Naive B cell (primary cell): ENCODE measurements at regions not wholly inside any gene's neighbourhood (a gene's known extent, or its start where the extent isn't known, plus 50 kb on each side); places are given as distances from the start of the nearest gene placed in this dataset.
"Not testable (repeated sequence)": the region's sequence is repeated elsewhere in the genome, so short reads cannot be mapped to it uniquely, and the experiment has no call there.

Experiments used
- ATAC-seq, 2 donors: fragments of 150-1000 bp; cut with Tn5 transposase; 2 replicates each; pipeline ENCODE4 v1.10.0; 2021; ENCODE audit warnings: low read depth in 2 of 2, mild to moderate bottlenecking in 2 of 2, moderate library complexity in 2 of 2
- DNase-seq: peaks from one replicate; pipeline ENCODE4 v3.0.0; 2022
- H3K27ac Mint-ChIP-seq, 6 donors: one replicate each; pipeline ENCODE4 v1.8.0; 2020 to 2022; ENCODE audit warnings: mild to moderate bottlenecking in 6 of 6, mixed read lengths in 6 of 6, moderate library complexity in 5 of 6, inconsistent platforms in 2 of 6
- H3K27me3 Mint-ChIP-seq, 3 donors: one replicate each; pipeline ENCODE4 v1.8.0; 2021 to 2022; ENCODE audit warnings: mixed read lengths in 3 of 3, mild to moderate bottlenecking in 1 of 3
- H3K36me3 Mint-ChIP-seq, 2 donors: one replicate each; pipeline ENCODE4 v1.8.0; 2020 to 2022; ENCODE audit warnings: mixed read lengths in 2 of 2, inconsistent platforms in 1 of 2, mild to moderate bottlenecking in 1 of 2
- H3K4me1 Mint-ChIP-seq, 3 donors: one replicate each; pipeline ENCODE4 v1.8.0; 2020 to 2022; ENCODE audit warnings: mixed read lengths in 3 of 3, inconsistent platforms in 1 of 3, mild to moderate bottlenecking in 1 of 3, moderate library complexity in 1 of 3
- H3K4me3 Mint-ChIP-seq, 8 donors: one replicate each; pipeline ENCODE4 v1.8.0; 2020 to 2022; ENCODE audit warnings: mild to moderate bottlenecking in 8 of 8, mixed read lengths in 8 of 8, moderate library complexity in 8 of 8, inconsistent platforms in 2 of 8
- H3K9me3 Mint-ChIP-seq, 7 donors: one replicate each; pipeline ENCODE4 v1.8.0; 2020 to 2022; ENCODE audit warnings: mixed read lengths in 7 of 7, mild to moderate bottlenecking in 5 of 7, inconsistent platforms in 2 of 7, moderate library complexity in 1 of 7

DNA sequence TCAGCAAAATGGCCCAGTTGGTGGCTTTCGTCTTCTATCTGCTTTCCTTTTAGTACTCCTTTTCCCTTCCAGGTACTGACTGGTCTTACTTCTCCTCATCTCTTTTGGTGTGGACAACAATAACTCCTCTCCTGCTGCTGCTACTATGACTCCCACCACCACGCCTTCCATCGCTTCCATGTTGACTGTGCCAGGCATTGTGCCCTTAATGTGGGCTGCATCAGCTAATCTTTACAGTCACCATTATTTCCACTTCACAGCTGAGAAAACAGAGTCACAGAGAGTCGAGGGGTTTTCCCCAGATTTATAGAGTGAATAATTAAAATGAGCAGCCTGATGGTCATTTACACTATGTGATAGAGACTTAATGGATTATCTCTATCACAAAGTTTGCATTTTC lies 184.9 kb upstream of the IL12B start:
- no peak for ATAC-seq
- no peaks in the 10 kb centered on the region for H3K36me3 Mint-ChIP-seq

DNA sequence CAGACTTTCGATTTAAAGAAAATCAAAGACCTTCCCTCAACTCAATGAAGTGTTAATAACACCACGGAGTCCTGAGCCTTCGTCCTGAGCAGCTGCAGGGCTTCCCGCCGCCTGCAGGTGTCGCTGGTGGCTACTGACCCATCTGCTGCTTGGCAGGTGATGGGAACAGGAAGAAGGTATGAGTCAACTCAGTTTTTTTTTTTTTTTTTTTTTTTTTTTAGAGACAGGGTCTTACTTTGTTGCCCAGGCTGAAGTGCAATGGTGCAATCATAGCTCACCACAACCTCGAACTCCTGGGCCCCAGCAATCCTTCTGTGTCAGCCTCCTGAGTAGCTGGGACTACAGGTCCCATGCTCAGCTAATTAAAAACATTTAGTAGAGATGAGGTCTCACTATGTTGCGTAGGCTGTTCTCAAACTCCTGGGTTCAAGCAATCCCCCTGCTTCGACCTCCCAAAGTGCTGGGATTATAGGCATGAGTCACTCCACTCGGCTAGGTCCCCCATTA lies 185.7 kb upstream of the IL12B start:
- Mint-ChIP-seq H3K36me3 (no peaks in the 10 kb centered on the region), H3K4me1 (peaks cover 0 to 8% (median 3%) of the 10 kb centered on the region in 3 donors), H3K4me3 (peak overlapping the region in 1 of 8 donors; percentile 30), H3K9me3 (no peaks in the 10 kb centered on the region), H3K27ac (no peak overlapping the region), H3K27me3 (peaks cover 9 to 21% (median 13%) of the 10 kb centered on the region in 3 donors)
- DNase-seq (peak; percentile 33), ATAC-seq (peak; percentile 41 to 64)

More for the DNA sequence above, 184.9 kb upstream of the IL12B start:
- H3K4me3 Mint-ChIP-seq, result no peak overlapping the region
- no peaks in the 10 kb centered on the region for H3K9me3 Mint-ChIP-seq
- peaks cover 9 to 21% (median 13%) of the 10 kb centered on the region in 3 donors for H3K27me3 Mint-ChIP-seq
- H3K27ac Mint-ChIP-seq, result no peak overlapping the region
- no peak for DNase-seq
- H3K4me1 Mint-ChIP-seq, result peaks cover 0 to 8% (median 3%) of the 10 kb centered on the region in 3 donors

DNA sequence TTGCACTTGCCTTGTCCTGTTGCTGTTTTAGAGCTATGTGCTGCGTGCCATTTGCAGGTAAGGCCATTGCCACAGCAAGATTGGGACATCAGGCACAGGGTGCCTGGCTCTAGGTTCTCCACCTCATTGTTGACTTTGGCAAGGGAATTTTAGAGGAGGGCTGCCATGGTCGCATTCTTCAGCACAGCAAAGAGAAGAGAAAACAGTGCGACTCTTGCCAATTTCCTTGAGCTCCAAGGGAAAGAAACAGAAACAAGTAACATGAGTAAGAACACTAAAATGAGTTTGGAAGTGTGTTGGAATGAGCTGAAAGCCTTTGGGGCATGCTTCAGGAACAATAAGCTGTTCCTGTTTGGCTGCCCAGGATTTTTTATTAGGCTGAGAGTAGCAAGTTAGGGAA lies 188.1 kb upstream of the IL12B start:
- no peak overlapping the region for H3K27ac Mint-ChIP-seq
- no peak for DNase-seq
- H3K4me3 Mint-ChIP-seq, result no peak overlapping the region
- no peak for ATAC-seq
- peaks cover 7 to 16% (median 8%) of the 10 kb centered on the region in 3 donors for H3K27me3 Mint-ChIP-seq
- no peaks in the 10 kb centered on the region for H3K36me3 Mint-ChIP-seq
- H3K9me3 Mint-ChIP-seq, result peaks cover 0 to 3% (median 0%) of the 10 kb centered on the region in 7 donors
- peaks cover 0 to 8% (median 3%) of the 10 kb centered on the region in 3 donors for H3K4me1 Mint-ChIP-seq

DNA sequence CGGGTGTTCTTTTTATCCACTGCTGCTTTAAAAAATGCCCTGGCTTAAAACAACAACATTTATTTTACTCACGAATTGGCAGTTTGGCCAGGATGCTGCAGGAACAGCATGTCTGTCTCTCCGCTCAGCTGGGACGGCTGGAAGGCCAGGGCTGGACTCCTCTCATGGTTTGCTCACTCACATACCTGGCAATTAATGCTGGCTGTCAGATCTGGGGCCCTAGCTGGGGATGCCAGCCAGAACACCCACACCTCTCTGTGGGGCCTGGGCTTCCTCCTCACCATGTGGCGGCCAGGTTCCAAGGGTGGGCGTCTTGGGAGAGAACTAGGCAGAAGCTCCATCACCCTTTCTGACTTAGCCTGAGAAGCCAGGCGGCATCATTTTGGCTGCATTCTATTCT lies 189.1 kb upstream of the IL12B start:
- no peak for DNase-seq
- H3K27ac Mint-ChIP-seq, result no peak overlapping the region
- peaks cover 0 to 3% (median 0%) of the 10 kb centered on the region in 7 donors for H3K9me3 Mint-ChIP-seq
- no peak for ATAC-seq
- no peak overlapping the region for H3K4me3 Mint-ChIP-seq
- H3K4me1 Mint-ChIP-seq, result peaks cover 0 to 8% (median 3%) of the 10 kb centered on the region in 3 donors
- no peaks in the 10 kb centered on the region for H3K36me3 Mint-ChIP-seq
- peaks cover 2 to 10% (median 5%) of the 10 kb centered on the region in 3 donors for H3K27me3 Mint-ChIP-seq

- no peaks in the 10 kb centered on the region for H3K36me3 Mint-ChIP-seq
- H3K27me3 Mint-ChIP-seq, result peaks cover 0 to 7% (median 4%) of the 10 kb centered on the region in 3 donors
- H3K9me3 Mint-ChIP-seq, result peaks cover 0 to 3% (median 0%) of the 10 kb centered on the region in 7 donors
- no peaks in the 10 kb centered on the region for H3K4me1 Mint-ChIP-seq
- ATAC-seq (no peak), DNase-seq (no peak)
- H3K4me3 Mint-ChIP-seq, result no peak overlapping the region
- no peak overlapping the region for H3K27ac Mint-ChIP-seq
These were observed 192.6 kb upstream of the IL12B start for GRCh38 chr5:159522841-159523240.

- not testable (repeated sequence) for H3K4me1 Mint-ChIP-seq, H3K9me3 Mint-ChIP-seq, H3K27ac Mint-ChIP-seq, H3K4me3 Mint-ChIP-seq, H3K27me3 Mint-ChIP-seq, DNase-seq, ATAC-seq, H3K36me3 Mint-ChIP-seq
These were observed 194.0 kb upstream of the IL12B start for GRCh38 chr5:159524279-159524678.

- peaks cover 0 to 5% (median 4%) of the 10 kb centered on the region in 7 donors for H3K9me3 Mint-ChIP-seq
- DNase-seq (no peak), ATAC-seq (no peak)
- no peak overlapping the region for H3K27ac Mint-ChIP-seq
- H3K4me1 Mint-ChIP-seq, result no peaks in the 10 kb centered on the region
- H3K27me3 Mint-ChIP-seq, result peaks cover 0 to 4% (median 0%) of the 10 kb centered on the region in 3 donors
- no peaks in the 10 kb centered on the region for H3K36me3 Mint-ChIP-seq
- H3K4me3 Mint-ChIP-seq, result no peak overlapping the region
These were observed 194.8 kb upstream of the IL12B start for GRCh38 chr5:159525117-159525516.

DNA sequence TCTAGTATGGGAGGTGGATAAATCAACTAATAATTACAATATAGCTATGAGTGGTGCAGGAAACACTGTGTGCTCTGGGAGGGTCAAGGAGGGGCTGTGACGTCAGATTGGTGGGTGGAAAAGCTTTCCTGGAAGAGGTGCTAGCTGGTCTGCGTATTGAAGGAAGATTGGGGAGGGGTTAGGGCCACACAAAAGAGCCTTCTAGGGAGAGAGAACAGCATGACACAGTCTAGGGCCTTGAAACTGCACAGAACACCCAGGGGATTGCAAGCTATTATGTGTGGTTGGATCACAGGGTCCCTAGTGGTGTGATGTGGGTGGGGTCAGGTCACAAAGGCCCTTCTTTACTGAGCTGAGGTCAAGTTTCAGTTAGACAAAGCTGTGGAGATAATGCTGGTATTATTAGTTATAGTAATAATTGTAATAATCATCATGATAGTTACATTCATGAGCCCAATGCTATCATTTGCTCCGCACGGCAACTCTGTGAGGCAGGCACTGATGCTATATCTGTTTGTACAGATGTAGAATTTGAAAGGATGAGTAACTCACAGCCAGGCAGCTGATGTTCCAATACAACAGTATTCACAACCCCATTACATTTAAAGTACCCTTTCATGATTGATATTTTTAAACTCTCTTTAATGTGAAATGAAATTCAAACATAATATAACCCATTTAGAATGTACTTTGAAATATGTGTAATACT lies 197.4 kb upstream of the IL12B start:
- H3K27ac Mint-ChIP-seq, result no peak overlapping the region
- no peak for DNase-seq
- H3K27me3 Mint-ChIP-seq, result peaks cover 0 to 4% (median 0%) of the 10 kb centered on the region in 3 donors
- no peaks in the 10 kb centered on the region for H3K4me1 Mint-ChIP-seq
- H3K4me3 Mint-ChIP-seq, result no peak overlapping the region
- ATAC-seq, result no peak
- peaks cover 0 to 5% (median 4%) of the 10 kb centered on the region in 7 donors for H3K9me3 Mint-ChIP-seq
- H3K36me3 Mint-ChIP-seq, result no peaks in the 10 kb centered on the region

DNA sequence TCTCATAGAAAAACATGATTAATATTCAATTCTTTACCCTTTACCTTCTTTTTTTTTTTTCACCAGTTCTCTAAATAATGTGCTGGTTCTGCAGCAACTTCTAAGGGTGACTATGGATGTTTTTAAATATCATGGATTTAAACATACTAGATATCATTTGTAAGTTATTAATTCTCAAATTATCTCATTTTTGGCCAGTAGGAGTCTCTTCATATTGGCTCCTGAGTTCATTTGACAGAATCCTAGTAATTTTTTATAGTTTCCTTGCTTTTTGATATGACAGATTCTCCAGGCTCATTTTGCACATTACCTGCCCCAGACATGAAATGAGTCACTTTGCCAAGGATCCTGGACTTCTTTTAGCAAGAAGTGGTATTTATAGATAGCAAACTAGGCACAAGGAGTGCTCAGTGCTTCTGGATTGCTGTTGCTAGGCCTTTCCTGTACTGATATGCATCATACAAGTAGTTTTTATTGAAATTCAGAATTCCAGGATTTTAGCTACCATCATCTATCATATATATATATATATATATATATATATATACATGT lies 201.3 kb upstream of the IL12B start:
- no peak for ATAC-seq

GRCh38 chr5:159533197-159533596 lies 202.9 kb upstream of the IL12B start:
- ATAC-seq, result no peak
- H3K27ac Mint-ChIP-seq, result no peak overlapping the region

More for the DNA sequence above, 201.3 kb upstream of the IL12B start:
- DNase-seq, result no peak
- no peaks in the 10 kb centered on the region for H3K4me1 Mint-ChIP-seq
- H3K27me3 Mint-ChIP-seq, result peaks cover 2 to 8% (median 3%) of the 10 kb centered on the region in 3 donors
- H3K9me3 Mint-ChIP-seq, result peaks cover 0 to 5% (median 4%) of the 10 kb centered on the region in 7 donors
- no peak overlapping the region for H3K4me3 Mint-ChIP-seq
- no peaks in the 10 kb centered on the region for H3K36me3 Mint-ChIP-seq
- H3K27ac Mint-ChIP-seq, result no peak overlapping the region

GRCh38 chr5:159536166-159536565 lies 205.9 kb upstream of the IL12B start:
- Mint-ChIP-seq H3K9me3 (no peaks in the 10 kb centered on the region), H3K4me3 (no peak overlapping the region), H3K4me1 (no peaks in the 10 kb centered on the region), H3K36me3 (no peaks in the 10 kb centered on the region), H3K27me3 (peaks cover 10 to 18% (median 10%) of the 10 kb centered on the region in 3 donors), H3K27ac (no peak overlapping the region)
- DNase-seq, result no peak
- ATAC-seq, result no peak

More at GRCh38 chr5:159533197-159533596, 202.9 kb upstream of the IL12B start:
- H3K9me3 Mint-ChIP-seq, result peaks cover 0 to 5% (median 3%) of the 10 kb centered on the region in 7 donors
- no peak for DNase-seq
- peaks cover 10 to 14% (median 10%) of the 10 kb centered on the region in 3 donors for H3K27me3 Mint-ChIP-seq
- H3K36me3 Mint-ChIP-seq, result no peaks in the 10 kb centered on the region
- no peaks in the 10 kb centered on the region for H3K4me1 Mint-ChIP-seq
- no peak overlapping the region for H3K4me3 Mint-ChIP-seq

GRCh38 chr5:159536646-159537045 lies 206.4 kb upstream of the IL12B start:
- ATAC-seq, result no peak

GRCh38 chr5:159539678-159540077 lies 209.4 kb upstream of the IL12B start:
- ATAC-seq (peak in 1 of 2 donors; percentile 34), DNase-seq (no peak)
- no peaks in the 10 kb centered on the region for H3K36me3 Mint-ChIP-seq
- H3K4me1 Mint-ChIP-seq, result no peaks in the 10 kb centered on the region
- H3K27ac Mint-ChIP-seq, result peak overlapping the region in 2 of 6 donors; percentile 47 to 78
- H3K4me3 Mint-ChIP-seq, result no peak overlapping the region
- H3K9me3 Mint-ChIP-seq, result no peaks in the 10 kb centered on the region
- peaks cover 10 to 28% (median 16%) of the 10 kb centered on the region in 3 donors for H3K27me3 Mint-ChIP-seq

More at GRCh38 chr5:159536646-159537045, 206.4 kb upstream of the IL12B start:
- Mint-ChIP-seq H3K36me3 (no peaks in the 10 kb centered on the region), H3K4me1 (no peaks in the 10 kb centered on the region), H3K27ac (no peak overlapping the region), H3K4me3 (no peak overlapping the region), H3K27me3 (peaks cover 10 to 18% (median 10%) of the 10 kb centered on the region in 3 donors), H3K9me3 (no peaks in the 10 kb centered on the region)
- DNase-seq, result no peak

DNA sequence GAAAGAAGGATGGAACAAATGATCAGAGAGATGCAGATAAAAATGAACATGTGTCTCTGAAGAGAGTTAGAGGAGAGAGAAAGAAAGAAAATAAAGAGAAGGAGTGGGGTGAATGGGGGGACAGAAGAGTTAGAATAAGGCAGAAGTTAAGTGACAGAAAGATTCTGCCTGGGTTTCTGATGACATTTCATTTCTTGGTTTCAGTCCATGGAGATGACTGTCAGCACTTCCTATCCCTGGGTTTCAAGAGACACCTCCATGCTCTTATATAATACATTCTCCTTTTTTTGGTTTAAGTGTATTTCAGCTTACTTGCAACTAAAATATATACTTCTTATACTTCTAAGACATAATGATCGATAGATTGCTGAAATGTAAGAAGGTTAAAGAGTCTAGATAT lies 213.0 kb upstream of the IL12B start:
- no peak for DNase-seq
- Mint-ChIP-seq H3K27me3 (peaks cover 10 to 21% (median 17%) of the 10 kb centered on the region in 3 donors), H3K4me3 (no peak overlapping the region), H3K9me3 (peaks cover 3 to 16% (median 7%) of the 10 kb centered on the region in 7 donors), H3K4me1 (no peaks in the 10 kb centered on the region), H3K27ac (no peak overlapping the region), H3K36me3 (peaks cover 0 to 13% of the 10 kb centered on the region in 2 donors)
- no peak for ATAC-seq
